Colon (tissue), 2 donors: ENCODE measurements at regions not wholly inside any gene's neighbourhood (a gene's known extent, or its start where the extent isn't known, plus 50 kb on each side); places are given as distances from the start of the nearest gene placed in this dataset.
"Not testable (repeated sequence)": the region's sequence is repeated elsewhere in the genome, so short reads cannot be mapped to it uniquely, and the experiment has no call there.

Experiments
- FAIRE-seq: peaks from 2 replicates; lab custom pipeline; 2012; peaks lifted over from hg19 to GRCh38; lab: Jason Lieb, UNC
- donor health status: control.
- donor health status: control.

DNA sequence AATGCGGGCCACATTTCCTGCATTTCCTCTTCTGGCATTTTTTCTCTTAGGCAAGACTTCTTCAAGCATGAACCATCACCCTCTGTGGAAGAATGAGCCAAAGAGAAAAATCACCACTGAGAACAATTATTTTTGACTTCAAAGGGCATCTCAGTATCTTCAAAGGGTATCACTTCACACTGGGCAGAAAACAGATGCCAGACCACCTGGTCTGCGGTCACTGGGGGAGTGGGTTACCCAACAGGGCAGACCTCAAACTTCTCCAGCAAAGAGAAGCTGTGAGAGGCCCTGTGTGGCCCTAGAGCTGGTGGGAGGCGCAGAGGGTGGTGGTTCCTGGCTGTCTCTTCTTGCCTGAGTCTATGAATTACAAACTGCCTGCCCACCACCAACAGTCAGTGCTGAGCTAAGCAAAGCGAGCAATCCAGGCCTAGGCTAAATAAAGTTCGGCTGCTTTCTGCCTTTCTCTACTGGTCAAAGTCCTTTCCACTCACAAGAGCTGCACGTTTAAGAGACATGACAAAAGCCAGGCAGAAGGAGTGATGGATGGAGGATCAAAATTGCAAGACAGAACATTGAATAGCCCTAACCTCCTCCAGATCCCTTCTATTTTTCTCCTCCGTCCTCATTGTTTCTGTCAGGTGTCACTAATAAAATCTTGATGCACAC lies 602.7 kb upstream of the CDH5 start:
- FAIRE-seq: no peak

DNA sequence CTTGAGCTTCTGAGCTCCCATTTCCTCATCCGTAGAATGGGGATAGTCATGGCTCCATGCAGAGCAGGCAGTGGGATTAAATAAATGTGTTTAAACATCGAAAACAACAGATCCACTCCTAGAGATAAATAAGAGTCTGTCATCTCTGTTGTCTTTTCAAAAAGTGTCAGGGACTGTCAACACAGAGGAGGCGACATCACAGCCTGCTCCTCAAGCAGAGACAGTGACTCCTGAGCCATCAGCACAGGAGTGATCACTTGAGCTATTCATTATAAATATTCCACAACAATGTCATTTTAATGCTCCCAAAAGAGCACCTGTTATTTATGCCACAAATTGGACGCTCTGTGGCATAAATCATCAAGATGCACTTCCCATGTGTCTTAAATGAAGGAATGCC lies 605.6 kb upstream of the CDH5 start:
- no peak for FAIRE-seq

DNA sequence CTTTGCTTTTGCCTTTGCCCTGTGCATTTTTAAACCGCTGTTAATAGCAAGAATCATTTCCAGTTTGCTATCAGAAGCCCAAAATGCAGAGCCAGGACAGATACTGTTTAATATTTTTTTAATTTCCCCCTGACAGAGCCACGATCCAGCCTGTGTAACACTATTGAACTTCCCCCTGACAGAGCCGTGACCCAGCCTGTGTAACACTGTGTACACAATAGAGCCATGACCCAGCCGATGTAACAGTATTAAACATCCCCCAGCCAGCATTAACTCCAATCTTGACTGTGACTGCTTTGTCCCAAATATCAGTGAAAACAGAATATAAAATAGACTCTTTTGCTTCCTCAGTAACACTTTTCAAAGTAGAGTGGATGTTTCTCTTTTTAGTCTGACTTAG lies 607.9 kb upstream of the CDH5 start:
- FAIRE-seq: no peak

DNA sequence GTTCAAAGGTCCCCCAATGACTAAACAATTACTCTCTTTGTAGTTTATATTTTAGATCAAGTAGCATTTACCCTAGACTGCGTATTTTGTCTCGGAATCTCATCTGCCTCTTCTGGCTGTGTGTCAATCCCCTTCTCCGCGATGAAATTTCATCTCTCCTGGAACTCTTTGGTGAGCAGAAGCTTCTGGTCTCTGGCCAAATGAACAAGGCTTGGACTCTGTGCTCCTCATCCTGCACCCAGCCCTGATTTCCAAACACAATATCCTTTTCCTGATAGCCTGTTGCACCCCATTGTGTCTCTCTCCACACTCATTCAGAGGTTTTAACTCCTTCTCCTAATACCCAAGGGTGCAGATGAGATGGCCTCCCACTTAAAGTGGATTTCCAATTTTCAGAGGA lies 609.4 kb upstream of the CDH5 start:
- no peak for FAIRE-seq

DNA sequence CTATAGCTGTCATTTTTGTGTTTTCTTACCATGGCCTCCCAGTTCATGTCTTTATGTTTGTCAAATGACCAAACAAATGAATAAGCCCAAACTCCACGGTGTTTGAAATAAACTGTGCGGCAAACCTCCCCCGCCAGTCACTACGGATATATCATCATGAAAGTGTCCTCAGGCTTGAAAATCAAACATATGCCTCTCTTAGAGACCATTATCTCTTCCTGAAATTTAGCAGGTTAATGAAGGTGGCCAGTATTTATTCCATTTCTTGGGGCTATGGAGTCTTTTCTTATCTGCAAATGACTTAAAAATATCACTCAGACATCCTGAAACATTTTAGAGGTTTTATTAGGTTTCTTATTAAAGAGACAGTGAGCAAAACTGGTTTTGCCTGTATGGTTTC lies 610.3 kb upstream of the CDH5 start:
- no peak for FAIRE-seq

DNA sequence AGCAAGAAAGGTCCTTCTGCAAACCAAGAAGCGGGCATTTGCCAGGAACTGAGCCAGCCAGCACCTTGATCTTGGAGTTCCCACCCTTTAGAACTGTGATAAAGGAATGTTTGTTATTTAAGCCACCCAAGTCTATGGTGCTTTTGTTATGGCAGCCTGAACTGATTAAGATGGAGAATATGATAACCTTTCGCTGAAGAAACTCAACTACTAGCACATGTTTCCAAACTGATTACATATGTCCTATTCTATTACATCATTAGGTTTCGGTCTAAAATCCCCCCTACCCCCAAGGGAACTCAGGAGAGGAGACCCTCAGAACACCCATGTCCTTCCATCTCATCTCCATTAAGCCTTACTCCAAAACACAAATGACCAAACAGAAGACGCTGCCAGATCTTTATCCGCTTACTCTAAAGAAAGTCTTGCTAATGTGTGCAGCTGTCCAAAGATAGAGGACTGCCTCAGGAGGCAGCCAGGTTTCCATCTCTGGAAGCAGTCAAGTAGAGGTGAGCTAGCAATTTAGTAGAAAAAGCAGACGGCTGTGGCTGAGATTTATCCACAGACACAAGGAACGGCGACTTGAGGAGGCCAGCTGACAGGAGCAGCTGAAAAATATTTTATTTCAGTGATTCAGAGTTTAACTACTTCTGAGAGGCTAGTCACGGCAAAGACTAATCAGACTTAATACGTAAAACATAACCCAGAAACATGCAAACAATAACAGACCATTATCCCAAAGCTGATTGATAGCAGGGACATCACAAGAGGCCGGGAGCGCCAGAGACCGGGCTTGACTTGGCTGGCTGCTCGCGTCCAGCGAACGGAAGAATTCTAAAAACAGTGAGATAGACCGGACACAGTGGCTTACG lies 611.4 kb upstream of the CDH5 start:
- no peak for FAIRE-seq

DNA sequence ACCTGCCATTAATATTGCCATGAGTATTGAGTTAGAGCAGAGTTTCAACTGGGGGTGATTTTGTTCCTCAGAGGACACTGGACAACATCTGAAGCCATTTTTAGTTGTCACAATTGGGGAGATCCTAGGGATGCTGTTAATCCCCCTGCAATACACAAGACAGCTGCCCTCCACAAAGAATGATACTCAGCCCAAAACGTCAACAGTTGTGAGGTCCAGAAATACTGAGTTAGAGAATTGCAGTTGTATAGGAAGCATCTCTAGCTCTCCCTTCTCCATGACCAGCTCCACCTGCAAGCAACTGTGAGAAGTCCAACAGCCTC lies 614.0 kb upstream of the CDH5 start:
- no peak for FAIRE-seq

DNA sequence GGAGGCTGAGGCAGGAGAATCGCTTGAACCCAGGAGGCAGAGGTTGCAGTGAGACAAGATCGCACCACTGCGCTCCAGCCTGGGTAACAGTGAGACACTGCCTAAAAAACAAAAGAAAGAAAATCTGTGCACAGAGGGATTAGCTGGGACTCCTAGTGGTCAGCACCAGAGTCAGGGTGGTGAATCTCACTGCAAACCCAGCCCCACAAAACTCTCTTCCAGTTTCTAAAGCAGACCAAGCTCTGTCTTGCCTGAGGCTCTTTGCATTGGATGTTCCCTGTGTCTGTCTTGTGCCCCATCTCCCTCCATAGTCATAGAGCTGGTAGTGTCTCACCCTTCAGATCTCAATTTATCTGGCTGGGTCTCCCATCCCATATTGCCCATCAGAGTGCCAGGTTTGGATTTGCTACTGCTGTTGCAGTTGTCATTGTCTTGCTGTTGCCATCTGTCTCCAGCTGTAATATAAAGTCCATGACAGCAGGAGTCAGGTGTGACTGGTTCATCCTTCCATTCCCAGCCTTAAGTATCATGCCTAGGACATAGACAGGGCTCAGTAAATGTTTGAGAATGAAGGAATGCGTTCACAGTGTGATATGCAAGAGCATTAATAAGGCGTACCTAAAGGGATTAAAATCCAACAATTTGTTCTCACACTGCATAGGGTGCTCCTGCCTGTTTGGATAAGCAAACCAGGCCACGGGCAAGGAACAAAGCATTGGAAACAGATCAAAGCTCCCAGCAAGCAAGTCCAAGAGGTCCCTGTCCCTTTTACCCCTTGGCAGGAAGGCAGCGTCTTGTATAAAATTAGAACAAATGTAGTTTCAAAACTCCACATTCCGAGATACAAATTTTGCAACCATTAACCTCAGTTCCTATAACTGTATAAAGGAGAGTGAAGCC lies 614.6 kb upstream of the CDH5 start:
- no peak for FAIRE-seq

DNA sequence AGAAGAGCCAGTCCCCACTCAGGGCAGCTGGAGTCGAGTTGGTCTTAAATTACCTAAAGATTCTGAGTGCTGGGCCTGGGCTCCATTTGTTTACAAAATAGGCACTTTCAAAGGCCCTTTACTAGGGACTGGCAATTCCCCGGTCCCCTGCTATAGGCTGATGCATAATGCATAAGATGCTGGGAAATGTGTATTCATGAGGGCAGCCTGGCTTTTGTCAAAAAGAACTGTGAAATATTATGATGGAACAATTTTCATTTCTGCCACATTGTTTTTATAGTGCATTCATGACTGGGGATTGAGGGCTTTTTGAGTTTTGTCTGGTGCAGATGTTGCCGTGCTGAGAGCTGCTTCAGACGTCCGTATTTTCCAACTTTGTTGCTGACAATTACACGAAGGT lies 617.0 kb upstream of the CDH5 start:
- no peak for FAIRE-seq

DNA sequence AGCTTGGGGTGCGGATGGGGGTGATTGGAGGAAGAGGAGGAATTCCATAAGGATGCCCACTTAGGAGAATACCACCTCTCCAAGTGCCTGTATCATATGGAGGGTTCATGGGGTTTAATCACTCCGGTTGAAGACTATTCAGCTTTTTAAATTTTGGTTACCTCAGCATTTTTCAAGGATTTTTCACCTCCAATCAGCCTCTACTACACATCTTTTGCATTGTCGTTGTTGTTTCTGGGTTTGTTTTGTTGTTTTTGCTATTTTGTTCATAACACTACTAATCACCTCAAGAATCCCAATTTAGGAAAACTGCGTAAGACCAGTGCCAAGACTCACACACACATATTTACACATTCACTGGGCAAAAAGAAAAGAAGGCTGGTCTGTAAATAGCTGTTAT lies 619.5 kb upstream of the CDH5 start:
- no peak for FAIRE-seq

DNA sequence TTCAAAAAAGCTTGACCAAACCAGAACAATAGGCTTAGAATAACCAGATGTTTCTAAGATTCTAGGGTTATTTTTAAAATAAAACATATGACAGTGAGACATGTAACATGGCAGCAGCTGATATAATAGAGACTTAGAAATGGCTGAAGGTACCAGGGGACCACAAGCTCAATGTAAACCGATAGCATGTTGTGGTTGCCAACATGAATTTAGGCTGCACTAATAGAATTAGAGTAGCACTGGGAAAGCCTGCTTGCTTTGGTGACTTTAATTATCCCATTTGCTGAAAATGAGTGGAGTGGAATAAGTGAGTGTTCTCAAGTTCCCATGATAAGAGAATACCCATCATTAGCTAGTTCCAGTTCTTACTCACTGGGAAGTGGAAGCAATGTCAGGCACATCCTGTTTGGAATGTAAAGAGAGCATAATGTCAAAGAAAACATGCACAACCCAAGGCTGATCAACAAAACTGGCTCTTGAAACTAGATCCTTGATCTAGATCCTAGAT lies 621.2 kb upstream of the CDH5 start:
- no peak for FAIRE-seq

DNA sequence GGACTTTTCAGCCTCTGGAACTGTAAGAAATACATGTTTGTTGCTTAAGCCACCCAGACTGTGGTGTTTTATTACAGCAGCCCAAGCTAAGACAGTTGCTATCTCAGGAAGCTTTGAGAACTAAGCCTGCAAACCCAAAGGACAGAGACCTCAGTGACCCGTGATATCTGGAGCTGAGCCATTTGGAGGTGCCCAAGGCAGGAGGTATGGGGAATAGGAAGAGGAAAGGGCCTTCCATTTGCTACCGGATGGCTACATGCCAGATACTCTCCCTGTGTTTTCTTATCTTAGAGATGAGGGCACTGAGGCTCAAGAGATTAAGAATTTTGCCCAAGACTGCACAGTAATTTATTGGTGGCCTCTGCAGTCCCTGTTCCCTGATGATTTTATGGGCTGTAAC lies 622.1 kb upstream of the CDH5 start:
- FAIRE-seq: no peak

DNA sequence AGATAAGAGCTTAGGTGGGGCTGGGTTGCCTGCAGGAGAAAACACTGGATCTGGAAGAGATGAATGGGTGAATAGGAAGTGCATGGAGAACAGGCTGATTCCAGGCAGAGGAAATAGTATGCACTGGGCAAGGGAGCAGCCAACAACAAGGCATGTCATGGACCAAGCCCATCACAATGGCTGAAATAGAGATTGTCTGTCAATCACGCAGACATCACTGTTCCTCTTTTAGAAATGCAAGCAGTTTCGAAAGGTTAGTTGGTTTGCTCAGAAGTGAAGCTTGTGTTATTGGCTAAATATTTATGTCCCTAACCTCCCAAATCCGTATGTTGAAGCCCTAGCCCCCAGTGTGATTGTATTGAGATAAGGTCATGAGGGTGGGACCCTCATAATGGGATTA lies 621.7 kb upstream of the CDH11 start:
- no peak for FAIRE-seq

DNA sequence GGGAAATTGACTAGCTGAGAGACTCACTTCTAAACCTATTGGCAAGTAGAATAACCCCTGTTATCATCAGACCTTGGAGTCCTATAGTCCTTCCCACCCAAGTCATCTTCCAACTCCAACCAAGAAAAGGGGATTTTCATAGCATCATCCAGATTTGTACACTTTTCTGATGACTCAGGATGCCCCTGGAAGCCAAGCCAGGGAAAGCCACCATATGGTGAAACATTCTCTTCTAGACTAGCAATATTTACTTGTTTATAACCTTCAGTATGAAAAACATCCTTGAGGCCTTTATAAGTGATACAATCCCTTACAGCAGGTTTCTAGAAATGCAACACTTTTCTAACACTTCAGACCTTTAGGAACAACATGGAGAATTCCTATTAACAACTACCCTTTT lies 618.8 kb upstream of the CDH11 start:
- FAIRE-seq: no peak

DNA sequence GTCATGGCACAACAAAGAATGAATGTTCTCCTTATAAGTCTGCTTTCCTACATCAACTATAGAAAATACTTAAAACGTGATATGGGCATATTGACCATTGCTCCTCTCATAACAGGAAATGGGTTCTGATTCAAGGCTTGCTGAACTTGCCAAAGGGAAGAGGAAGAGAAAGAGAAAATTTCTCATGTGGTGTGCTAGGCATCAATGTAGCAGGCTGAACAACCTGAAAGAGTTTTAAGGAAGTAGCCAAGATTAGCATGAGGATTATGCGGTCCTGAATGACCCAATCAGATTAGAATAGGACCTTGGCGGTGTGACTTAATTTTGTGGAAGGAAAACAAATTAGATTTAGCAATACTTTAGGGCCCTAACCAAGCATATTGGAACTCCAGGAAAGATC lies 617.7 kb upstream of the CDH11 start:
- no peak for FAIRE-seq

DNA sequence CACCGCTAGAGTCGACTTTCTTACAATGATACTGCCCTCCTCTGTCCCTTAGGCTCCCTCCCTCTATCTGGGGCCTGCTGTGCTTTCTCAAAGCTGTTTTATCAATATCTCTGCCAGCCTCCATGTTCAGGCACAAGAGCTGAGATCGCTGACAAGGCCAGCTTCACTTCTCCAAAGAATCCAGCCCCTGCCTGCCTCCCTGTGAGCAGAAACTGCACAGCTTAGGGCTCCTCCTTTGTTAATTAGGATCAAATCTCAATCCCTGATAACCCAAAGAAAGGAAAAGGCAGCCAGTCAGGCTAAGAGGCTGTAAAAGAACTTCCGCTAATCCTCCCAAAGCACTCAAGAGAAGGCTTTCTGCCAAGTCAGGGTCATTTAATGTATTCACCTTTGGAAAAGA lies 616.0 kb upstream of the CDH11 start:
- FAIRE-seq: no peak

DNA sequence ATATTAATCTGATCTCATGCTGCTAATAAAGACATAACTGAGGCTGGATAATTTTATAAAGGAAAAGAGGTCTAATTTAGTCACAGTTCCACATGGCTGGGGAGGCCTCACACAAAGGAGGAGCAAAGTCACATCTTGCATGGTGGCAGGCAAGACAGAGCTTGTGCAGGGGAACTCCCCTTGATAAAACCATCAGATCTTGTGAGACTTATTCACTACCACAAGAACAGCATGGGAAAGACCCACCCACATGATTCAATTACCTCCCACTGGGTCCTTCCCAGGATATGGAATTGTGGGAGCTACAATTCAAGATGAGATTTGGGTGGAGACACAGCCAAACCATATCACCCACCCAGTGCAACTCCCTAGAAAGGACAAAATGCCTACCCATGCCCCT lies 613.8 kb upstream of the CDH11 start:
- FAIRE-seq: not testable (repeated sequence)

DNA sequence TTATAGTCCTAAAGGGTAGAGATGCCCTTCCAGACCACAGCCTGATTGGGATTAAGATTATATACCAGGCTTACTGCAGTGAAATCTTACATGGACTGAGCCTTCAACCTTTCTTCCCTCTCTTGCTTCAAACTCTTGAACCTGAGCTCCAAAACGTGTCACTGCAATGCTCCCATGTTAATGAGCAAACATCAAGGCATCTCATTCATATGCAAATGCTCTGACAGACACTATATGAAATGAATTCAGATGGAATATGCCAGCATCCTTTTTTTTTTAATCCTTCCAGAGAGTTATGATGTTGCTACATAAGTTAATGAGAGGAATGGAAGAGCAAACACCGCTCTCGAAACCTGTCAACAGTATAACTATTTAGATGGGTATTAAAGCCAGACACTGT lies 611.9 kb upstream of the CDH11 start:
- no peak for FAIRE-seq

DNA sequence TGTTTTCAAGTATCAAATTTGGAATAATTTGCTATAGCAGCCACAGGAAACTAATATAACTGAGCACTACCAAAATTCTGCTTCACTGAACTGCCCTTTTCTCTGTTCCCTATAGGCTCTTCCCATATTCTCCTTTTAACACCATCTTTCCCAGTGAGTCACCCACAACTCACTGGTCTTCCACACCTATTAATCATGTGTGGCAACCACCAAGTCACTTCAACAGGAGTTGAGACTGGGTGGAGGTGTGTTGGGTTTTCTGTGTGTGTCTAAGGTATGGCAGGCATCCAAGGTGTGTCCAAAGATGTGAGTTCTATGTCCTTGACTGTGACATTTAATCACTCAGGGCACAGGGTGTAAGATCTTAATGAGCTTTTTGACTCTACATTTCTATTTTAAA lies 610.0 kb upstream of the CDH11 start:
- no peak for FAIRE-seq

DNA sequence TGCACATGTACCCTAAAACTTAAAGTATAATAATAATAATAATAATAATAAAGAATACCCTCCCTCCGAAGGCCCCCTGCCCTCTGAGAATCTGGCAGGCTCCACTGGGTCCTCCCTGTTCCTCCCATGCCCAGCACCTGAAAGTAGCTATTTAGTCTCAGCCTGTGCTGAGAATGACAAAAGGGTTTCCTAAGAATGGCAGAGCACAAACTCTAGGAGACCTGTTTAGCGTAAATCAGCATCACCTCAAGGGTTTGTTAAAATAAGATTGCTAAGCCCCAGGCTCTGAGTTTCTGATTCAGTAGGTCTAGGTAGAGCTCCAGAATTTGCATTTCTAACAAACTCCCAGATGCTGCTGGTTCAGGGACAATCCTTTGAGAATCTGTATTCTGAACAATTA lies 606.8 kb upstream of the CDH11 start:
- no peak for FAIRE-seq

DNA sequence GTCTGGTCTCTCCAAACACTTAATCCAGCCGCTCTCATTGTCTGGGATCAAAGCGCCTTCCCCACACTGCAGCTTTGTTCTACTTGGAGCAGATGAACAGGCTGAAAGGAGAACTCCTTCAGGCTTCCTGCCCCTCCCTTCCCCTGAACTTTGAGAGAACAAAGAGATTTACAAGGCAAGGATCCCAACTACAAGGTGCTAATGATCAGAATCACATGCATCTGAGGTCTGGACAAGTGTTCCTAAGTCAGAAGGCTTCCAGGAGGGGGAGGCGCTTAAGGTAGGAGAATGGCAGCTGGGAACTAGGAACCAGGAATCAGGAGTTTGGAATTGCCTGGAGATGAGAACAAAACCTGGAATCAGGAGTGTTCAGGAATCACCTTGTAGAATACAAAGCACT lies 606.3 kb upstream of the CDH11 start:
- no peak for FAIRE-seq

DNA sequence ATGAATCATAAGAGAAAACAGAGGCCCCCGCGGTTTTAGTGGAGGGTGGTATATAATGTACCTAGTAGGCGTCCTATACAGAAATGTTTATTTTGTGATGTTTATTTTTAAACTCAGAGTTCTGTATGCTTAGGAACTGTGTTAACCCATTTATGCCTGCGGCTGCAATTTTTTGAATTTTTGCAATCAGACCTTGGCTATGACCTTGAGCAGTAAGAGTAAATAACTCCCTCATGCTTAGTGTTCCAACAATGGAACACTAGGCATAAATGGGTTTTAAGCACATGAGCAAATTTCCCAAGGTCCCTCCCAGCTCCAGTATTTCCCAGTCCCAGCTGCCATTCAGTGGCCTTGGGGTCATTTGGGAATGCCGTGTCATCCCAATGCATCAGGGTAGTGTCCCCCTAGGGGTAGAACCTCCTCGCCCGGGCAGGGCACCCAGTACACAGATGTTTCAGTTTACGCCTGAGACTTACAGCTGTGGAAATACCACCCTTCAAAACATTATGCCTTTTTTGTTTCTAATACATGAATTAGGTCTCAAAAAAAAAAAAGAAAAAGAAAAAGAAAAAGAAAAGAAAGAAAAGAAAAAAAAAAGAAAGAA lies 605.8 kb upstream of the CDH11 start:
- FAIRE-seq: no peak
